K562 (cell line): ENCODE measurements at regions not wholly inside any gene's neighbourhood (a gene's known extent, or its start where the extent isn't known, plus 50 kb on each side); places are given as distances from the start of the nearest gene placed in this dataset.

Experiments
- ATAC-seq: fragments of 200-7000 bp; cut with Tn5 transposase; 3 replicates; pipeline ENCODE4 v1.9.1; 2020; ENCODE audit warnings: moderate library complexity
- BruUV-seq: library from RNA; stranded (reverse); fragments of 400-500 nt; replicated peaks from 2 replicates; lab custom pipeline; 2021; lab: Mats Ljungman, UMichigan
- CTCF ChIA-PET: fragments of 300-600 bp; formaldehyde crosslinking; extraction: SDS; loops from one replicate; lab custom pipeline; 2021; ENCODE audit warnings: low intra/inter-chr PET ratio; lab: Yijun Ruan, JAX
- POLR2A ChIA-PET: fragments of 300-600, 350-650 bp; sonication (Branson Sonifier 250); formaldehyde crosslinking; extraction: SDS; loops from one replicate; lab custom pipeline; 2021; ENCODE audit warnings: antibody characterized with exemption, inconsistent platforms; lab: Yijun Ruan, JAX
- DNase-seq, 4 experiments: peaks; one replicate each; pipeline versions ENCODE4 v3.0.0 to v3.0.0-alpha.2; 2011 to 2018; ENCODE audit warnings: low spot score in 3 of 4, mixed read lengths in 3 of 4; ENCODE audit errors: extremely low read depth in 1 of 4
- FAIRE-seq: peaks from 2 replicates; lab custom pipeline; 2011; peaks lifted over from hg19 to GRCh38; lab: Jason Lieb, UNC
- H2AFZ ChIP-seq: 2 replicates; pipeline ENCODE4 v1.6.0; 2011; ENCODE audit warnings: low read depth, low read length, control low read depth, inconsistent platforms
- H3K27ac ChIP-seq: fragments of 200-600 bp; 3 replicates; pipeline ENCODE4 v1.8.0; 2011; ENCODE audit warnings: low read depth, mild to moderate bottlenecking, control low read depth, inconsistent platforms, low read length, moderate library complexity, mixed read lengths; ENCODE audit errors: extremely low read depth
- H3K27me3 ChIP-seq, 2 experiments: fragments of 300-600 bp in 1 of 2; 2 replicates in 1 of 2; 3 replicates in 1 of 2; pipeline versions ENCODE4 v1.6.0 to v1.8.0; 2011; ENCODE audit warnings: inconsistent platforms in 2 of 2, low read length in 2 of 2, mild to moderate bottlenecking in 1 of 2, mixed read lengths in 1 of 2, moderate library complexity in 1 of 2; ENCODE audit not compliant: control insufficient read depth in 2 of 2, insufficient read depth in 2 of 2
- H3K36me3 ChIP-seq: fragments of 300-600 bp; 3 replicates; pipeline ENCODE4 v1.8.0; 2011; ENCODE audit warnings: mild to moderate bottlenecking, low read length, inconsistent platforms; ENCODE audit not compliant: control insufficient read depth, insufficient read depth
- H3K4me1 ChIP-seq, 2 experiments: fragments of 200-600 bp in 1 of 2; replicated peaks in 1 of 2; 2 replicates in 1 of 2; 3 replicates in 1 of 2; pipeline versions ENCODE4 v1.5.1 to v1.8.0; 2011; ENCODE audit warnings: inconsistent platforms in 2 of 2, low read length in 2 of 2, mild to moderate bottlenecking in 1 of 2, mixed read lengths in 1 of 2, moderate library complexity in 1 of 2; ENCODE audit not compliant: control insufficient read depth in 2 of 2, insufficient read depth in 2 of 2
- H3K4me2 ChIP-seq: 2 replicates; pipeline ENCODE4 v1.6.1; 2011; ENCODE audit warnings: low read length, control low read depth, inconsistent platforms, mixed read lengths; ENCODE audit not compliant: insufficient read depth
- H3K4me3 ChIP-seq: fragments of 200-600 bp; sonication (generic), shearing (Covaris generic); 2 replicates; pipeline ENCODE4 v1.5.1; 2016; ENCODE audit warnings: control low read depth, inconsistent platforms
- H3K79me2 ChIP-seq: fragments of 200-600 bp; 3 replicates; pipeline ENCODE4 v1.8.0; 2011; ENCODE audit warnings: low read length, inconsistent platforms; ENCODE audit not compliant: control insufficient read depth, insufficient read depth
- H3K9ac ChIP-seq, 2 experiments: 2 replicates each; pipeline versions ENCODE4 v1.6.0 to v1.6.1; 2011; ENCODE audit warnings: low read depth in 2 of 2, low read length in 2 of 2, control low read depth in 1 of 2, inconsistent platforms in 1 of 2, mild to moderate bottlenecking in 1 of 2, mixed read lengths in 1 of 2; ENCODE audit not compliant: insufficient read depth in 1 of 2
- H3K9me1 ChIP-seq: one replicate; pipeline ENCODE4 v1.6.0; 2011; ENCODE audit warnings: inconsistent platforms, mild to moderate bottlenecking, low read length, moderate library complexity; ENCODE audit not compliant: control insufficient read depth, insufficient read depth
- H3K9me3 ChIP-seq: replicated peaks from 2 replicates; pipeline ENCODE4 v1.5.1; 2011; ENCODE audit warnings: low read depth, low read length, inconsistent platforms; ENCODE audit not compliant: control insufficient read depth, insufficient read depth
- H4K20me1 ChIP-seq: replicated peaks from 2 replicates; pipeline ENCODE4 v1.6.1; 2011; ENCODE audit warnings: low read length, inconsistent platforms, mixed read lengths; ENCODE audit not compliant: control insufficient read depth, insufficient read depth
- E4F1 ChIP-seq: fragments of 250-450 bp; sonication (Bioruptor Pico); IDR thresholded peaks from 2 replicates; pipeline ENCODE4 v1.5.0; 2021; ENCODE audit warnings: mild to moderate bottlenecking, borderline replicate concordance
- KLF6 ChIP-seq: fragments of 250-450 bp; sonication (Bioruptor Pico); IDR thresholded peaks from 2 replicates; pipeline ENCODE4 v1.4.0; 2020; ENCODE audit warnings: mild to moderate bottlenecking, moderate library complexity, borderline replicate concordance
- MTA3 ChIP-seq: fragments of 450-650 bp; formaldehyde crosslinking; IDR thresholded peaks from 2 replicates; pipeline ENCODE4 v1.6.1; 2017; ENCODE audit warnings: mild to moderate bottlenecking, borderline replicate concordance
- NELFE ChIP-seq: IDR thresholded peaks from 2 replicates; pipeline ENCODE4 v1.6.1; 2011; ENCODE audit warnings: mild to moderate bottlenecking; ENCODE audit not compliant: insufficient read depth, insufficient read length
- RBM34 ChIP-seq: fragments of 200-400 bp; formaldehyde crosslinking; IDR thresholded peaks from 2 replicates; pipeline ENCODE4 v1.6.1; 2018; ENCODE audit warnings: low read length, borderline replicate concordance; ENCODE audit not compliant: insufficient read depth
- RBM39 ChIP-seq: fragments of 200-400 bp; formaldehyde crosslinking; optimal IDR thresholded peaks from 2 replicates; pipeline ENCODE3; 2018; ENCODE audit warnings: low read depth, low read length
- ZNF318 ChIP-seq, 2 experiments: fragments of 450-650 bp; IDR thresholded peaks; 2 replicates each; pipeline ENCODE4 v1.6.1; 2016; ENCODE audit warnings: mild to moderate bottlenecking in 2 of 2, borderline replicate concordance in 1 of 2, low read depth in 1 of 2, moderate library complexity in 1 of 2
- WGBS: fragments of 100-300 bp; shearing (Covaris generic); methylation state at CpG from one replicate; pipeline ENCODE4 v1.1.6; 2016; ENCODE audit warnings: low coverage, mixed read lengths; ENCODE audit not compliant: insufficient coverage; ENCODE audit errors: missing lambda C conversion rate; 5-methylcytosine and 5-hydroxymethylcytosine counted together
- in situ Hi-C: fragments of 300-500 bp; cut with MboI; formaldehyde crosslinking; loops from 4 replicates; pipeline ENCODE4 v1.15.0; 2018; ENCODE audit warnings: inconsistent platforms, mixed read lengths
- intact Hi-C: fragments of 100-400 bp; cut with micrococcal nuclease; formaldehyde crosslinking; loops from 2 replicates; pipeline ENCODE4 v1.14.2; 2022

GRCh38 chr16:85971902-85972638, 73.1 kb downstream of the IRF8 start:
- Histone ChIP-seq H2AFZ (no peak overlapping the region), H3K79me2 (no peaks in the 10 kb centered on the region), H3K4me2 (no peak overlapping the region), H3K9ac (no peak overlapping the region), H3K9me1 (no peaks in the 10 kb centered on the region), H3K36me3 (no peaks in the 10 kb centered on the region), H4K20me1 (peaks cover 4% of the 10 kb centered on the region; the same call in 1 of the 2 replicates), H3K27me3 (peaks cover 0 to 18% of the 10 kb centered on the region in 2 experiments; a peak in 3 of 5 replicates), H3K9me3 (no peaks in the 10 kb centered on the region; the same call in 1 of the 2 replicates), H3K4me1 (no peaks in the 10 kb centered on the region), H3K4me3 (no peak overlapping the region), H3K27ac (no peak overlapping the region)
- ChIA-PET CTCF (no interaction called here), POLR2A (interaction anchor here (0.6 kb wide), 1 partner anchor 11 kb away, joined by 3 read pairs; no protein-coding TSS in a partner anchor)
- in situ Hi-C loops: no loop called here
- ATAC-seq (no peak), FAIRE-seq (no peak), DNase-seq (no peak)
- intact Hi-C loops: no loop called here
- BruUV-seq: no TSS peak
- WGBS: 16% methylated on average over 17 of the region's 17 CpGs
- TF ChIP-seq ZNF318 (IDR thresholded peaks at IDR 0.05; ENCODE audit: borderline replicate concordance in 1 of 2, low read depth in 1 of 2): no peak
- no peak for TF ChIP-seq E4F1 (CRISPR knock-in tag)
- no peak for TF ChIP-seq MTA3
- no peak for TF ChIP-seq RBM34
- no peak for TF ChIP-seq KLF6 (CRISPR knock-in tag)
- TF ChIP-seq RBM39: no peak
- TF ChIP-seq NELFE: no peak
